GM18519 (cell line): ENCODE measurements at regions not wholly inside any gene's neighbourhood (a gene's known extent, or its start where the extent isn't known, plus 50 kb on each side); places are given as distances from the start of the nearest gene placed in this dataset.
A peak's percentile ranks its signal among the peaks of the same experiment; 100 is the strongest.
"Not testable (repeated sequence)": the region's sequence is repeated elsewhere in the genome, so short reads cannot be mapped to it uniquely, and the experiment has no call there.

ENCODE experiments used
- ATAC-seq: cut with Tn5 transposase; IDR thresholded peaks from one replicate; pipeline ENCODE4 v1.9.1; 2021; ENCODE audit warnings: mild to moderate bottlenecking, moderate library complexity; ENCODE audit not compliant: unreplicated experiment, low FRiP score

DNA sequence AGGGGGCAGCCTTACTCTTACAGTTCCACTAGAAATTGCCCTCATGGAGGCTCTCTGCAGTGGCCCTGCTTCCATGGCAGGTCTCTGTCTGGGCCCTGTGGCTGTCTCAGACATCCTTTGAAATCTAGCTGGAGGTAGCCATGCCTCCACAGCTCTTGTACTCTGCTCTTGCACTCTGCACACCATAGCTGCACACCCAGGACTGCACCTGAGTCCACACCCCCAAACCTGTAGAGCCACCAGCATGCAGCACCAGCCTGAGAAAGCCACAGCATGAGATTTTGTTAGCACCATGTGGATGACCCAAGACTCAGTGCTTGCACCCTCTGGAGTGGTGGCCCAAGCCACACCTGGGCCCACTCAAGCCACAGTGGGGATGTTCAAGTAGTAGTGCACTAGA is 376.2 kb upstream of the RND3 start:
- ATAC-seq, result no peak

DNA sequence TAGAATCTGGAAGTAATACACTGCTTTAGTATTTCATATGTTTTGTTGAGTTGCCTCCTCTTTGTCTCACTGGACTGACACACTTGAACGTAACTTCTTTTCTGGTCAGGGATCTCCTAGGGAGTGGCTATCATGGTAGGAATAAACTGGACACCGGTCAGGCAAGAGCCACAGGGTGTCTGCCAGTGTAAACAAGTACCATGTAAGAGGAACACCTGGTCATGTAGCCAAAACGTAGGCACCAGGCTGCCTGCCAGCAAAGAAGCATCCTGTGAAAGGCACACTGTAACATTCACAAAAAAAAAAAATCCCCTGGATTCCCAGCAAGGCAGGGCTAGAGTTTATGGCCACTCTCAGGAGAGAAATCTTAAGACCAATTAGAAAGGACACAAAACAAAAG is 372.8 kb upstream of the RND3 start:
- ATAC-seq, result no peak

DNA sequence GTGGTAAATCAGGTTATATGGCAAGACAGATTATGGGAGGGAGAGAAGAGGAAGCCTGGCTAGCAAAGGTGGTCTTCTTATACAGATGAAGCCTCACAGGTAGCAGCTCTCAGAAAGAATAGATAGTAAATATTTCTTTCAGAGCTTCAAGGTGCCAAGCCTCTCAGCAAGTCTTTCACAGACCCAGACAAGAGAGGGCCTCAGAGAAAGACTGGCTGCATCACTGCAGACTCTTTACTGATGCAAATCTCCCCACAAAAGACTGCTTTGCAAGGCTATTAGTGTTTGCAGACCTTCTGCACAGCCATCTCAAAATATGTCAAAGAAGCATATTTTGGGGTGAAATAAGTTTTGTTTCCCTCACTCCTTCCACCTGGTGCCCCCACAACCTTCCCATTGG is 372.4 kb upstream of the RND3 start:
- ATAC-seq, result no peak

DNA sequence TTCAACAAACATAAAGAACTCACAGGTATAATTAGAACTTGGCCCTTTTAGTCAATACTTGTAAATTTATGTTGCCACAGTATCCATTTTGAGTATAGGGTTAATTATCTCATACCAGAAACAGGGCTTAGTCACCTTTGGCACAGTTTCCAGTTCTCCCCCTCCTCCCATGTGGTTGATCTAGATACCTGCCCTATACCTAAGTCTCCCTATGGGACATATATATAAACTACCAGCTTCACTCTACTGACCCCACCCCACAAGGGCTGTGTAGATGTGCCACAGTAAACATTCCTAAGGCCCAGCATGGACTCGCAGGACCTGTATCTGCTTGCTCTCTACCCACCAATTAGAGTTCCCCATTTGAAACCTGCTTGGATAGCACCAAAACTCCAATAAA is 371.7 kb upstream of the RND3 start:
- ATAC-seq, result no peak

DNA sequence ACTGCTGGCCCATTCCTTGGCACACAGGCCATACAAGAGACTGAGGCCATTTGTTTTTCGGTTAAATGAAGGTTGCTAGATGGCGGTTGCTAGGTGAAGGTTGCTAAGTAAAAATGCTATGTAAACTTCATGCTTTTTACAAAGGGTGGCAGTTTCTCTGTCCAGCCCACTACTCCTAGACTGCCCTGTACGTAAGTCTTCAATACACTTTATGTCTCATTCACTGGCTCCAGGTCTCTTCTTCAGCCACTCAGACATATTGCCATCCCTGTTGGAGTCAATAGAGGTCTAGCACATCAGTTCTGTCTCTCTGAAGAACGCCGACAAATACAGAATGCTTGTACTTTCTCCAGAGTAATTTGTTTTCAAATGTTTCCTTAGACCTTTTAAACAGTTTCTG is 370.9 kb upstream of the RND3 start:
- ATAC-seq, result no peak

DNA sequence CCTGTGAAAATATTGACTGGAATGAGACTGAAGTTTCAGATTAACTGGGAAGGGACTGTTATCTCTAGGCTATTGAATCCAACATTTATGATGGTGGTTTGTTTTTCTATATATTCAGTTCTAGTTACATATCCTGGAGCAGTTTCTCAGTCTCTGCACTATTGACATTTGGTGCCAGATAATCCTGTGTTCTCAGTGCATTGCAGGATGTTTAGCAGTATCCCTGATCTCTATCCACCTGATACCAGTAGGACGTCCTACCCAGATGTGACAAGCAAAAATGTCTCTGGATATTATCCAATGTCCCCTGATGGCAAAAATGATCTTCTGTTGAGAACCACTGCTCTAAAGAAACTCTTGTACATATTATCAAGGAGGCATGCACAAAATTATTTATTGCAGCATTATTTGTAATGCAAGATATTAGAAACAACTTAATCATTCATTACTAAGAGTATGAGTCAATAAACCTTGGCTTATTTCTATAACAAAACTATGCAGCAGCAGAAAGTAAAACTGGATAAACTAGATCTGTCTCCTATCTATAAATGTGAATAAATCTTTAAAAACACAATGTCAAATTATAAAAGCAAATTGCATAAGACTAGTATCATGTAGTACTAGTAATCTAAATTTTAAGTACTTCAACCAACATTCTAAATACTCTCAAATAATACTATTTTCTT is 369.3 kb upstream of the RND3 start:
- ATAC-seq, result no peak

DNA sequence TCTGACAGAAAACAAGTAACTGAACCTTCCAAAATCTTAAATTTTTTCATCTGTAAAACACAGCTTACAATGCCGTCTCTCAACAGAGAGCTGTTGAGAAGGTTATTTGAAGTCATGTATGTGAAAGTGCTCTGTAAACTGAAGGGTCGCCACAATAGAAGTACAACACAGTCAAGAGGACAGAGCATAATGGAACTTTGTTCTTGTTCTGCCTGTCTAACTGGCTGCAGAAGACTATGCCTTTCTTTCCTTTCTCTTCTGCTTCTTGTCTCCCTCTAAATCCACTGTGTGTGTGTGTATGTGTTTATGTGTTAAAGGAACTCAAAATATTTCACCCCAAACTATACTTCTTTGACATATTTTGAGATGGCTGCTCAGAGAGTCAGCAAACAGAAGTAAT is 365.8 kb upstream of the RND3 start:
- no peak for ATAC-seq

DNA sequence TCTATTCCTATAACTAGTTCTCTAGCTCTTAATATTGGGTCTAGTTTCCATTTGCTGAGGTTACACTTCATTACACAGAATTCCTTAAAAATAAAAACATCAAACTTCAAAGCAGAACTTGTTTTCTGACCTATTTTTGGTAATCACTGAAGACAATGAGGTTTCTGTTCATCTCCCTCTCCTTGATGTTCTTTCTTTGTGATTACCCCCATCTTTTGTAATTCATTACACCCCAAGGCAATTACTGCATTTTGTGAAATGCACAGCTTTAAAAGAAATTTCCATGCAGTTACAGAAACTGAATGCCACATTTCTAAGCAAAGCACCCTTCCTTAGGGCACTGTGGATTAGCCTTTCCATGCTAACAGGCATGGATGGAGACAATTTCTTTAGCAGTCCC is 363.2 kb upstream of the RND3 start:
- no peak for ATAC-seq

DNA sequence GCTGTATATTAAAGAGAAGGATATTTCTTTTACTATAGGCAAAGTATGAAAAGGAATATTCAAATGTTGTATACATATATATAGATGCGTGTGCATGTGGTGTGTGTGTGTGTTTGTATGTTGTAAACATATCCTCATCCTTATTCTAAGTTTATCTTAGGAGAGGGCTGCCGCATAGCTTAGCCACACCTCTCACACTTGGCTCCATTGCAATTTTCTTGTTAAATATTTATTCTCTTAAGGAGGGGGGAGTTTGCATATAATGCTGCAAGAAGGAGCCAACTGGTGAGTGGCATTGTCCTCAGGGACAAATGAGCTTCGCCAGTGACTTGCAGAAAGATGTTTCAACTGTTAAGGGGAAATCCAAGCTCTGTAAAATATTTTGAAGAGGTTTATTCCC is 360.1 kb upstream of the RND3 start:
- ATAC-seq, result no peak

DNA sequence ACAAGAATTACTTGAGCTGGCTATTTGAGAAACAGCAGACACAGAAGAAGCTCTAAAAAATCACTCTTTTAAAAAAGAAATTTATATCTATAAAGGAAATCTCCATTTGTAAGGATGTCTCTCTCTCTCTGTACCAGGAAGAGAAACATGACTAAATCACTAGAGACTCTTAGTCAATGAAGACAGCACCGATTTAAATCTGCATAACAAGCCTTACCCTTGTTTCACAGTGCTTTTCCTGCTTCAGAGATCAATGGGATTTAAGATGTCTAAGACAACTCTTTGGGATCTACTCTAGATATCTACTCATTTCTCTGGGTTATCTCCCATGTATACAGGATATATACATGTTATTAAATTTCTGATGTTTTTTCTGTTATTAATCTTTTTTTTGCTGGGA is 359.2 kb upstream of the RND3 start:
- ATAC-seq, result no peak

DNA sequence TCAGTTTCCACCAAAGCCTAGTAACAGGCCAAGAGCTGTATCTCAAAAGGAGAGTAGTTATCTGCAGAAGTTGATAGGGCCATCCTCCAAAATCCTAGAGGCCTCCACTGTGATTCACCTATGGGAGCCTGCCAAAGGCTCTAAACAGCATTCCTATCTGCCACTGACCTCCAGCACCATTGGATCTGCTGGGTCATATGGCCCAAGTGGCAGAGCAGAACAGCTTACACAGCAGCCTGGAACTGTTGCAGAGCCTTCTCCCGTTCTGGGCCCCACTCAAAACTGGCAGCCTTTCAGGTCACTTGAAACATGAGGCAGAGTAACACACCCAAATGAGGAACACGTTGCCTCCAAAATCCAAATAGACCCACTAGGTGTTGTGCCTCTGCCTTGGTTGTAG is 345.2 kb upstream of the RND3 start:
- no peak for ATAC-seq

DNA sequence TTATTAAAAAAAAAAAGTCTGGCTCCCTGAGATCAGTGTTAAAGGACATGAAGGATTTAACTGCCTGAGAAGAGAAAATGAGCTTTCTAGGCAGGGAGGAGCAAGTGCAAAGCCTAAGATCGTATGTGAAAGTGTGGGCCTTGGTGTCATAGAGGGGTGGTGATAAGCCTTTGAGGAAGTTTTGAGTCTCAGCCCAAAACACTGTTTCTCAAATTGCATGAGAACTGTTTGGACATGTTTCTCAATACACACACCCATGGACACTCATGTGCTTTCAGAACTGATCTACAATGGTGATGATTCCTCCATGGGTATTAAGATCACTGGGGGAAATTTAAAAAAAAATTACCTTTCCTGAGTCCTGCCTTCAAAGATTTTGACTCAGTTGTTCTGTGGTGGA is 336.7 kb upstream of the RND3 start:
- ATAC-seq, result no peak

DNA sequence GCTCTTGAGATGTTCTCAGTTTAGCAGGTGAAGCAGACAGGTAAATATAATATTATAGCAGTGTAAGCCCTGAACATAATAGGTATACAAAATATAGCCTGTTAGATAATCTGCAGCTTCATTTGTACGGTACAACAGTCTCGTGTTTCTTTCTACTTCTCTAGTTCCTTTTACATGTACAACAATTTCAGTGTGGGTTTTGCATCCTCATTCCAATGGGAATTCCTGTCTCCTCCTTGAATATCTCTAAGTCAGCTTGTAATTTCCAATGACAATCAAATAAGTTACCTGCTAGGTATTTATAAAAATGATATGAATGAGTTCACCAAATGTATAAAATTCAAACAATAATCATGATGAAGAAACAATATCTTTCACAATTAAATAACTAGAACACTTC is 330.0 kb upstream of the RND3 start:
- no peak for ATAC-seq

DNA sequence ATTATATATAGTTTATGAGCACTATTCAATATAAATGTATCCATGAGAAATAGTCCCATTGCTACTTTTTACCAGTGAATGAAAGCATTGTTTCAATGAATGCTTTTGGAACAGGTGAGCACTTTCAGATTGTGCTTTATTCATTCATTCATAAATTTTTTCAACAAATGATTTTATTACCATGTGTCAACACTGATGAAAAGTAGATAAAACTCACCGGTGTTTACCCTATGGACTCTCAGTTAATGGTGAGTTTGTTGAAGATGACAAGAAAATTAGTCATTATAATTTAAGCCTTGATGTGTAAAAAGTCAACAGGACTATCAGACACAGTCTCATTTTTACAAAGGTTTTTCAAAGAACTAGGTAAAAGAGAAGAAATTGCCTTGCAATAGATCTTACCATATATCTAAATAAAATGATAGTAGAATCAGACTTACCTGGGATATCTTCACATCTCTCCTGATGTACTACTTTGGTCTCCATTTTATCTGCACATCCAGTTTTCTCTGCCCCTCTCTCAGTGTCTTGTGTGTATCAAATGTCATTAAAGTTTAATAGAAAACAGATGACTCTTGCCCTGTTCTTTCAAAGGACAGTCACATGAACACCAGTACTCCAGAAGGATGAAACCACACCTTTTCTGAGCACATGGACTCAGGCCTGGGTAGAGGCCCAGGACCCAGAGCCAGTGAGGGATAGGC is 325.3 kb upstream of the RND3 start:
- no peak for ATAC-seq

DNA sequence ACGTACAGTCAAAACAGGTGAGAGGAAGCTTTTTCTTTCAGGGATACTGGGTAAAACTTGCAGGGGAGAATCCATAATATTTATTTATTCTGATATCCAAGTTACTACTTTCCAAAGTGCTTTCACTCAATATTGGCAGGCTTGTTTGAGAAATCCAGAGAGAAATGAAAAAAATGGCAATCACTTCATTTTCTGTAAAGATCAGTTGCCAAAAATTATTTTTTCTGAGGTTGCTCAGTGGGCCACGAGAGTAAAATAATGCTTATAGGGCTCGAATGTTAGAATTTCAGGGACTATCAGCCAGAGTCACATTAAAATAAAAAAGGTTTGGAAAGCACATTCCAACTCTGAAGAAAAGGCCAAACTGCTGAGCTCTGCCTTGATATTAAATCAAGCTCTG is 324.6 kb upstream of the RND3 start:
- ATAC-seq, result no peak

DNA sequence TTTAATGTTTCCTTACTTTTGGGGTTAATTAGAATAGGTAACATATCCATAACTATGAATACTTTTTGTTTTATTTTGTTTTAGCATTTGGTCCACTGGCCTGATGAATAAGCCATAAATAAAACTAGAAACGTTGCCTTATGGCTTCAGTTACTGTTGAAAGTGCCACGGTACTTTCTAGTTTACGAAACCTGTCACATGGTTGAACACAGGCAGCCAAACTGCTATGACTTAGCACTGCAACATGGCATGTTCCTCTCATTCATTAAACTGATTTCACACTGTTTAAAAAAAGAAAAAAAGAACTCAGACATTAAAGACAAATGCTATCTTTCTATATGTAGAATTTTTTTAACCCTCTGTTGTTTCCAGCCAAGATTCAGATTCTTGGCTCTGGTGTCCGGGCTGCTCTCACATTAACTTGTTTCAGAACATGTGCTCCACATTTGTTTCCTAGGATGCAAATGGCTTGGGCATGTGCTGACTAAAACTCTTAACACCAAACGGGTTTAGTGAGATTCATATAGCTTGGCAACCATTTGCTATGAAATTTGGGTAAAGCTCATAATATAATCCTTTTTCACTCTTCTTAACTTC is 323.9 kb upstream of the RND3 start:
- peak; percentile 44 for ATAC-seq

DNA sequence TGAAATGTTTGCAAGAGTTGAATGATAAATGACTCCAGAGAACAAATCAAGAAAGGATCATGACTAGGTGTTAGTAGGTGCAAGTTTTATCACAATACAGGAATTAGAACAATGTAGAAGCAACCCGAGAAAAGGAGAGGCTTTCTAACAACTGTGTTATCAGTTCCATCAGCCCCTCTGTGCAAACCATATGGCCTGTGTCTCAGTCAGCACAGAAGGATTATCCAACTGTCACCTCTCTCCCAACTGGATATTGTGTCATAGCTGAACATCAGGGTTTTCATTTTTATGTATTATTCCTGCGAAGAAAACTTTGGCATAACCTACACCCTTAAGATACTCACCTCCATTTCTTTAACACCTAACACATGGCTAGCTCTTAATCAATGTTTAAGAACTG is 321.6 kb upstream of the RND3 start:
- ATAC-seq, result no peak

DNA sequence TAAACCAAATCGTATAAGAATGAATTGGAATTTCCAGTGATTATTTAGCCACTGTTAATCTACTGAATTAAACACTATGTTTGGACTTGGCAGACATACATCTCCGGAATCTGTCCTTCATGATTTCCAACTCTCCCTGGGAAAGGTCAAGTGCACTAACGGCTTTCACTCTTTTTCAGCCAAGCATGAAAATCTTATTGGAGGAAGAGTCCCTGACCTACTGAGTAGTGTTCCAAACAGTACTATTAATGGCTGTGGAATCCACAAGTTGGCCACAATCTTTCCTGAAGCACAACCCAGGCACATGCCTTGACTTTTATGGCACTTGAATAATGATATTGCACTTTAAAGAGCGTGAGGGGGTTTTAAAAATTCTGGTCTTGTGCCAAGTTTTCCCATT is 318.9 kb upstream of the RND3 start:
- ATAC-seq, result no peak

DNA sequence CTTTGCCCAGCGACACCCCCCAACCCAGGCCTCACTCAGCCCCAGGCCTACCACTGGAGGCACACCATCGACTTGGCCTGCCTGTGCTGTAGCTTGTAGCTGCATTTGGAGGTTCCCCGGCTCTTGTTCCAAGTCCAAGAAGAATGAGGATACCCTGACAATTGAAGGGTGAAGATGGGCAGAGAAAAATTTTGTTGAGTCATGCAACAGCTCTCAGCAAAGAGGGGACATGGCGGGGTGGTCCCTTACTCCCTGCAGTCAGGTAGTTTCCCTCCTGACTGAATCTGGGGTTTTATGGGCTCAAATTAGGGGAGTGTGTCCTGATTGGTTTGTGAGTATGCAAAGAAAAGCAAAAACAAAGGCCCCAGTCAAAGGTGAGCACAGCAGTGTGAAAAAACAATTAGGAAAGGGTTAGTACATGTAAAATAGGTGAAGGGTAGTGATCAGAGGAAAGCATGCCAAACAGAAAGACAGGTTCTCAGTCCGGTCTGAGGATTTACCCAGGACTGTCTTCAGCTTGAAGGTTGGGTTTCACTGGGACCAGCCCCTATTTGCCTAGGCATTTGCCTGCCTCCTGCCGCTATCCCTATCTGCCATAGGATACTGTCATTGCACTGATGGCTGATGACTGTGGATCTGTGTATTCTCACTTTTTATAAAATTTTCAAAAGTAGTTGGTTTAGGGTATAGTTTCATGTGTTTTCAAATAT is 316.4 kb upstream of the RND3 start:
- no peak for ATAC-seq

DNA sequence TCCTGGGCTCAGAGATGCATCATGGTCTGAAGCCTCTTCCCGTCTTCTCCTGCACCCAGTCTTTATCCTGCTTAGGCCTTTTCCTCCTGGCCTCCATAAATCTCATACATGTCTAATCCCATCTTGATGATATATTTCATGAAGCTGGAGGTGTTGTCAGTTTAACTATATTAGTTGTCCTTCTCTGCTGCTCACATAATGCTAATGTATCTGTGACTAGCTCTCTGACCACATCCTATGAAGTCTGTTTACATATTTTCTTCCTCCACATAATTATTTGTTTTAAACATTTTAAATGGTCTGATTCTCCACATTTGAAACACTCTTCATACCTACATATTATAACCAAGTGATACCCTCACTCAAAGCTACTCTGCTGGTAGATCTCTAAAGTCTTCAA is 315.2 kb upstream of the RND3 start:
- no peak for ATAC-seq

DNA sequence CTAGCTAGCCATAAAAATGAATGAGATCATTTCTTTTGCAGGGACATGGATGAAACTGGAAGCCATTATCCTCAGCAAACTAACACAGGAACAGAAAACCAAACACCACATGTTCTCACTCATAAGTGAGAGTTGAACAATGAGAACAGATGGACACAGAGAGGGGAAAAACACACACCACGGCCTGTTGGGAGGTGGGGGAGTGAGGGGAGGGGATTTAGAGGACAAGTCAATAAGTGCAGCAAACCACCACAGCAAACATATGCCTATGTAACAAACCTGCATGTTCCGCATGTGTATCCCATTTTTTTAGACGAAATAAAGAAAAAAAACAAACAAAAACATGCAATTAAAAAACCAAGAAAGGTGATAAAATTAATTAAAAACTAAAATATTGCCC is 308.8 kb upstream of the RND3 start:
- not testable (repeated sequence) for ATAC-seq
